ENCODE measurements at regions not wholly inside any gene's neighbourhood (a gene's known extent, or its start where the extent isn't known, plus 50 kb on each side); places are given as distances from the start of the nearest gene placed in this dataset.

- TF ChIP-seq CTCF (IDR thresholded peaks at IDR 0.05; ENCODE audit: low read depth, low read length, poor library complexity, severe bottlenecking) (no peak), EZH2phosphoT487 (IDR thresholded peaks at IDR 0.05; ENCODE audit: borderline replicate concordance, low read length) (no peak)
Measured at GRCh38 chr4:117135634-117136354, 50.4 kb upstream of the TRAM1L1 start.
